ENCODE measurements at regions not wholly inside any gene's neighbourhood (a gene's known extent, or its start where the extent isn't known, plus 50 kb on each side); places are given as distances from the start of the nearest gene placed in this dataset.

DNA sequence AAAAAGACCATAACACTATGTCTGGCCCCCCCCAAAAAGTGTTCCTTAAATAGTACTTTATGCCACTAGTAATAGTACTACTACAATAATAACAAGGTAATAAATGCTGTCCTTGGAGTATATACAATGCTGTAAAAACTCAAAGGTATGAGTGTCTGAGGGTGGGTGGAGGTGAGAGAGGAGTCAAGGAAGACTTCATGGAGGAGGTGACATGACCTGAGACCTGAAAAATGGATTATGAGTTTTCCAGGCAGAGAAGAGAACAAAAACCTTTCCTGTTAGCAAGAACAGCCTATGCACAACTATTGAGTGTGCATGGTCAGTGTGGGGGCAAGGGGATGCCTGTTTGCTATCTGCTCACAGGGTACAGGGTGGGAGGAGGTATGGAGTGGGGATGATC, 290.2 kb upstream of the USP24 start:
- no peak for TF ChIP-seq JUND (IDR thresholded peaks at IDR 0.05; ENCODE audit: low read depth)
- no peak for DNase-seq (ENCODE audit: low read depth in 1 of 2, low spot score in 1 of 2)
- in situ Hi-C loops (cut with HindIII; ENCODE audit: low pct_unique_long_range_greater_than_20kb, low sequenced_read_pairs): no loop called here

GRCh38 chr1:55504306-55504731, 289.2 kb upstream of the USP24 start:
- in situ Hi-C loops (cut with HindIII; ENCODE audit: low pct_unique_long_range_greater_than_20kb, low sequenced_read_pairs): no loop called here
- TF ChIP-seq JUND (IDR thresholded peaks at IDR 0.05; ENCODE audit: low read depth): no peak
- no peak for DNase-seq (ENCODE audit: low read depth in 1 of 2, low spot score in 1 of 2)

- no peak for DNase-seq (ENCODE audit: low read depth in 1 of 2, low spot score in 1 of 2)
- TF ChIP-seq JUND (IDR thresholded peaks at IDR 0.05; ENCODE audit: low read depth): no peak
- in situ Hi-C loops (cut with HindIII; ENCODE audit: low pct_unique_long_range_greater_than_20kb, low sequenced_read_pairs): no loop called here
Observed at GRCh38 chr1:55503663-55504305, 288.6 kb upstream of the USP24 start.

DNA sequence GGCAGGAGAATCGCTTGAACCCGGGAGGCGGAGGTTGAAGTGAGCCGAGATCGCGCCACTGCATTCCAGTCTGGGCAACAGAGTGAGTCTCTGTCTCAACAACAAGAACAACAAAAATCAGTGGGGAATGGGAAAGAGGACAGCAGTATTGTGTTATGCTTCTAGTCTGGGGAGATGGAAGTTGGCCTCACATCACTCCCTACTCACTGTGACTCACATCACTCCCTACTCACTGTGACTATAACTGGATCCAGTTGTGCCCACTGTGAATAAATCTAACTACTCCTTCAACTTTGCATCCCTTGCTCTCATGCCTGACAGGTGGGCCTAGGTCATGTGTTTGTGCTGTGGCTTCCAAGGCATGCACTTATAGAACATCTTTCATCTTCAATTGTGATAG, 285.4 kb upstream of the USP24 start:
- TF ChIP-seq JUND (IDR thresholded peaks at IDR 0.05; ENCODE audit: low read depth): no peak
- in situ Hi-C loops (cut with HindIII; ENCODE audit: low pct_unique_long_range_greater_than_20kb, low sequenced_read_pairs): no loop called here
- DNase-seq (ENCODE audit: low read depth in 1 of 2, low spot score in 1 of 2): no peak

- in situ Hi-C loops (cut with HindIII; ENCODE audit: low pct_unique_long_range_greater_than_20kb, low sequenced_read_pairs): no loop called here
- no peak for TF ChIP-seq JUND (IDR thresholded peaks at IDR 0.05; ENCODE audit: low read depth)
- DNase-seq (ENCODE audit: low read depth in 1 of 2, low spot score in 1 of 2): no peak
Observed at GRCh38 chr1:55490547-55490946, 275.4 kb upstream of the USP24 start.

DNA sequence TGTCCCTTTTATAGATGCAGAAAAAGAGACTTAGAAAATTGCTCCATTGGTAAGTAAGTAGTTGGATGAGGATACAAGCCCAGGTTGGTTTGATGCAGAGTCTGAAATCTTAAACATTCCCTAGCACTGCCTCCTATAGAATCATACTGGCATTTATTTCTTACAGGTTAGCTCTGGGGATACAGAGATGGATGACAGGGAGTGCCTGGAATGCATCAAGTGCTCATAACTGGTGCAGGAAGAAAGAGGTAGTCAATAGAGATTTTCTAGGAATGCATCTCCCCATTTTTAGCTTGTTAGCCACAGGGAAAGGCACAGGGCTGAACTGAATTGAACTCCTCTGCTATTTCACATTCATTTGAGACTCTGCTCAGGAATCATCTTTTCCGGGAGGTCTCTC, 269.0 kb upstream of the USP24 start:
- TF ChIP-seq JUND (IDR thresholded peaks at IDR 0.05; ENCODE audit: low read depth): no peak
- in situ Hi-C loops (cut with HindIII; ENCODE audit: low pct_unique_long_range_greater_than_20kb, low sequenced_read_pairs): no loop called here
- DNase-seq (ENCODE audit: low read depth in 1 of 2, low spot score in 1 of 2): no peak

- in situ Hi-C loops (cut with HindIII; ENCODE audit: low pct_unique_long_range_greater_than_20kb, low sequenced_read_pairs): no loop called here
- TF ChIP-seq JUND (IDR thresholded peaks at IDR 0.05; ENCODE audit: low read depth): no peak
- DNase-seq (ENCODE audit: low read depth in 1 of 2, low spot score in 1 of 2): no peak
Observed at GRCh38 chr1:55483523-55483922, 268.4 kb upstream of the USP24 start.

DNA sequence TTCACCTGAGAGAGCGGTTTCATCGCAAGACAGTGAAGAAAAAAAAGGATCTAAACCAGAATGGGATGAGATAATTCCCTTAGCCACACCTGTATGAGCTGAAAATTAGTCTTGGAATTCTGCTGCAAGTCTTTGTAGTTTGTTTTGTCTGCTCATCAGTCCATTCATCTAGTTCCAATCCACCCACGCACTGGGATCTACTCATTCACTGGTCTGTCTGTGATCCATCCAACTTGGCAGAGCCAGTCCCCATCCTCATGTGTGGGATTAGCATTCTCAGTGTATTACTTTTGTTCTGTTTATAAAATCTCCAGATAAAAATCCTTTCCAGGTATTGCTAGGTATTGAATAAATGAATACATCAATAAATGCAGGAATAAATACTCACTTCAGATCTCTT, 266.5 kb upstream of the USP24 start:
- in situ Hi-C loops (cut with HindIII; ENCODE audit: low pct_unique_long_range_greater_than_20kb, low sequenced_read_pairs): no loop called here
- TF ChIP-seq JUND (IDR thresholded peaks at IDR 0.05; ENCODE audit: low read depth): no peak
- DNase-seq (ENCODE audit: low read depth in 1 of 2, low spot score in 1 of 2): no peak

DNA sequence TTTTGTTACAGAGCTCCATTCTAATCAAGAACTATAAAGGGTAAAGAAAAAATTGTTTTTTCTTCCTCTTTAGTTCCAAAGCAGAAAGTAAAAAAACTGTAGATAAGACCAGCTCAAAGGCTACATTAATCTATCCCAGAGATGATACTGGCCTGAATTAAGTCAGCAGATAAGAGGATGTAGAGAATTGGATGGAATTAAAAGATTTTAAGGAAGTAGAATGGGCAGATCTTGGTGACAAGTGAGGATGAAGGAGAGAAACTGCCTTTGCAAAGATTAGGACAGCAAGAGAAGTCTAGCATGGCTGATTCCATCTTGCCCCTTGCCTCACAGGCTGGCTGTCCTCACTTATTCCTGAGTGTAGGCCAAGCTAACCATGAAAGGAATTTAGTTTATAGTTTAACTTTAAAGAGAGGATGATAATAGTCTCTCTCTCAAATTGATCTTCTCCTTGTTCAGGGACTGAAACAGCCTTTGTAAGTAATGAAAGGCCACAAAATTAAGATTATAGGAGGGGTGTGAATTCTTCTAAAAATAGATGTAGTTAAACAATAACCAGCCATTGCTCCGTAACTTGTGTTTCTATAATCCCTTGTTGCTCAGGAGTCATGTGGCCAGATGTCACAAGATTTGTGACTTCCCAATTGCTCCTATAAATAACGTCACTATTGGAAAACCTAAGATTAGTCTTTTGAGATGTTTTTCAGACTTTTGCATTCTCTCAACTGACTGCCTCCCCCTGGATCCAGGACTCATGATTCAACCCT, 265.0 kb upstream of the USP24 start:
- in situ Hi-C loops (cut with HindIII; ENCODE audit: low pct_unique_long_range_greater_than_20kb, low sequenced_read_pairs): no loop called here
- DNase-seq (ENCODE audit: low read depth in 1 of 2, low spot score in 1 of 2): no peak
- TF ChIP-seq JUND (IDR thresholded peaks at IDR 0.05; ENCODE audit: low read depth): no peak

DNA sequence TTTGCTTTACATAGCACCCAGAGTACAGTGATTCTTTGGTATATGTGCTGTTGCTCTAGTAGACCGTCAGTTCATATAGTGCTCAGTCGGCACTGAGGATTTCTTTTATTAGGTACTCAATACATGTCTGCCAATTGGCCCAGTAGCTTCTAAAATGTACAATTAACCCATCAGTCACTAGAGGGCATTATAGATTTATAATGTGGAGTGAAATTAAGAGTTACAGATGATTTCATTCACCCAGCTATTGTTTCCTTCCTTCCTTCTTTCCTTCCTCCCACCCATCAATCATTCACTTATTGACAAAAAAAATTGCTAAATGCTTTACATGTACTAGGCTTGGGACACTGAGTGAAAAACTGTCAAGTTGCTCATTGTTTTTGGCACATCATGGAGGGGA, 263.6 kb upstream of the USP24 start:
- TF ChIP-seq JUND (IDR thresholded peaks at IDR 0.05; ENCODE audit: low read depth): no peak
- in situ Hi-C loops (cut with HindIII; ENCODE audit: low pct_unique_long_range_greater_than_20kb, low sequenced_read_pairs): no loop called here
- peak; percentile 14 to 48 for DNase-seq (ENCODE audit: low read depth in 1 of 2, low spot score in 1 of 2)

GRCh38 chr1:55477953-55478352, 262.8 kb upstream of the USP24 start:
- in situ Hi-C loops (cut with HindIII; ENCODE audit: low pct_unique_long_range_greater_than_20kb, low sequenced_read_pairs): no loop called here
- no peak for TF ChIP-seq JUND (IDR thresholded peaks at IDR 0.05; ENCODE audit: low read depth)
- DNase-seq (ENCODE audit: low read depth in 1 of 2, low spot score in 1 of 2): no peak

DNA sequence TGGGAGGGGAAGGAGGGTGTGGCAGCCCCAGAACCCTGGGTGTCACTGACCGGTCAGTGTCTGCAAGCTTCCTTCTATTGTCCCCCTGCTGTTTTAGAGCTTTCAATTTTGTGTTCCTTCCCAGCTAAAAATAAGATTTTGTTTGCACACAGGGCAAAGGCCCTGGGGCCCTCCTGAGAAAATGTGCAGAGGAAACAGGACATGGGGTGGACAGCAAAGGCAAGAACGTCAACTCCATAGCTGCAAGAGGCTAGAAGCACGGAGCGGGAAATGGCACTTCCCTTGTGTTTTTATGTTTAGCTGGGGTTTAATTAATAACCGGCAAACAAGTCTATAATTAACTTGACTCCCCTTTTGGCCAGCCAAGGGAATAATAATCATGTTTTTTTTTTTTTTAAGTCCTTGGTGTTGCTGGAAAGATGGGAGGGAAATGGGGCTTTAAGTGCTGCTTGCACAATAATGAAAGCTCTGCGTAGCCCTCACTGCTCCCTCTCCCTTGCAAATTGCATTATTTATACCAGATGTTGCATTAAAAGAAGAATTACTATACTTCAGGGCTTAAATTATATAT, 261.4 kb upstream of the USP24 start:
- no peak for TF ChIP-seq JUND (IDR thresholded peaks at IDR 0.05; ENCODE audit: low read depth)
- DNase-seq (ENCODE audit: low read depth in 1 of 2, low spot score in 1 of 2): no peak
- in situ Hi-C loops (cut with HindIII; ENCODE audit: low pct_unique_long_range_greater_than_20kb, low sequenced_read_pairs): no loop called here

- DNase-seq (ENCODE audit: low read depth in 1 of 2, low spot score in 1 of 2): no peak
- TF ChIP-seq JUND (IDR thresholded peaks at IDR 0.05; ENCODE audit: low read depth): no peak
Observed at GRCh38 chr1:55474168-55474786, 259.1 kb upstream of the USP24 start.

More at GRCh38 chr1:55474168-55474786, 259.1 kb upstream of the USP24 start:
- in situ Hi-C loops (cut with HindIII; ENCODE audit: low pct_unique_long_range_greater_than_20kb, low sequenced_read_pairs): no loop called here
